ENCODE measurements at regions not wholly inside any gene's neighbourhood (a gene's known extent, or its start where the extent isn't known, plus 50 kb on each side); places are given as distances from the start of the nearest gene placed in this dataset.

DNA sequence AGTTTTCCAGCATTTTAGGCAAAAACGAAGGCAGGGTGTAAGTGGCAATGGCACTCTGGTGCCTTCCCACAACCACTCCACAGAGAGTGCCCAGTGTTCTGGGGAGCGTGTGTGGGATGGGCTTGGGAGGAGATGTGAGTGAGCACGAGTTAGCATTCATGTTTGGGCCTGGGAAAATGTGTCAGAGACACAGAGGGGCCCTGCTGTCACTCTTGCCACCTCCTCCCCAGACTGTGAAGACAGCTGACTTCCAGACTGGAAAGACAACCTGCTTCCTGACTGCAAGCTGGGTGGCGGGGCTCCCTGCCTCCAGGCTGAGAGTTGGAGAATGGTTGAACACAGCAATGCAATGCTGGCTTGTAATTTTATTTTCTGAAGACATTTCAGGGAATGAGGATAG, 454.5 kb upstream of the ZMIZ1 start:
- H3K27ac ChIP-seq (ENCODE audit: low read depth, low read length), result no peak overlapping the region
- no peak overlapping the region for H3K4me2 ChIP-seq (ENCODE audit: low read length)
- H4K20me1 ChIP-seq (ENCODE audit: insufficient read depth), result no peaks in the 10 kb centered on the region
- H3K27me3 ChIP-seq (ENCODE audit: insufficient read depth, low read length), result peaks cover 6% of the 10 kb centered on the region; the same call in 1 of the 2 replicates
- ATAC-seq (no peak), DNase-seq (ENCODE audit: low read depth, low spot score) (no peak)
- ChIA-PET RAD21 (ENCODE audit: low non-redundant PET in 1 of 2, low total read pairs in 2 of 2, uncharacterized antibody in 2 of 2, unreplicated experiment in 2 of 2) (no interaction called here), CTCF (no interaction called here), POLR2A (no interaction called here)
- no TSS peak for BruUV-seq (replicated peaks)
- H3K9ac ChIP-seq (ENCODE audit: low read length), result no peak overlapping the region
- no peaks in the 10 kb centered on the region for H3K4me1 ChIP-seq (ENCODE audit: control insufficient read depth in 1 of 2, insufficient read depth in 2 of 2, low read length in 2 of 2)
- no peaks in the 10 kb centered on the region for H3K79me2 ChIP-seq (ENCODE audit: insufficient read depth, low read length)
- H3K9me2 ChIP-seq (ENCODE audit: insufficient read depth), result no peaks in the 10 kb centered on the region
- TF ChIP-seq, protein P1, sequence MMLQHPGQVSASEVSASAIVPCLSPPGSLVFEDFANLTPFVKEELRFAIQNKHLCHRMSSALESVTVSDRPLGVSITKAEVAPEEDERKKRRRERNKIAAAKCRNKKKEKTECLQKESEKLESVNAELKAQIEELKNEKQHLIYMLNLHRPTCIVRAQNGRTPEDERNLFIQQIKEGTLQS (IDR thresholded peaks at IDR 0.05), result no peak
- TF ChIP-seq EZH2 (IDR thresholded peaks at IDR 0.05), result no peak
- no peak for TF ChIP-seq SIN3A (IDR thresholded peaks at IDR 0.05; ENCODE audit: low read depth)
- TF ChIP-seq, protein P2, sequence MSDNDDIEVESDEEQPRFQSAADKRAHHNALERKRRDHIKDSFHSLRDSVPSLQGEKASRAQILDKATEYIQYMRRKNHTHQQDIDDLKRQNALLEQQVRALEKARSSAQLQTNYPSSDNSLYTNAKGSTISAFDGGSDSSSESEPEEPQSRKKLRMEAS (IDR thresholded peaks at IDR 0.05), result no peak
- TF ChIP-seq, protein P3, sequence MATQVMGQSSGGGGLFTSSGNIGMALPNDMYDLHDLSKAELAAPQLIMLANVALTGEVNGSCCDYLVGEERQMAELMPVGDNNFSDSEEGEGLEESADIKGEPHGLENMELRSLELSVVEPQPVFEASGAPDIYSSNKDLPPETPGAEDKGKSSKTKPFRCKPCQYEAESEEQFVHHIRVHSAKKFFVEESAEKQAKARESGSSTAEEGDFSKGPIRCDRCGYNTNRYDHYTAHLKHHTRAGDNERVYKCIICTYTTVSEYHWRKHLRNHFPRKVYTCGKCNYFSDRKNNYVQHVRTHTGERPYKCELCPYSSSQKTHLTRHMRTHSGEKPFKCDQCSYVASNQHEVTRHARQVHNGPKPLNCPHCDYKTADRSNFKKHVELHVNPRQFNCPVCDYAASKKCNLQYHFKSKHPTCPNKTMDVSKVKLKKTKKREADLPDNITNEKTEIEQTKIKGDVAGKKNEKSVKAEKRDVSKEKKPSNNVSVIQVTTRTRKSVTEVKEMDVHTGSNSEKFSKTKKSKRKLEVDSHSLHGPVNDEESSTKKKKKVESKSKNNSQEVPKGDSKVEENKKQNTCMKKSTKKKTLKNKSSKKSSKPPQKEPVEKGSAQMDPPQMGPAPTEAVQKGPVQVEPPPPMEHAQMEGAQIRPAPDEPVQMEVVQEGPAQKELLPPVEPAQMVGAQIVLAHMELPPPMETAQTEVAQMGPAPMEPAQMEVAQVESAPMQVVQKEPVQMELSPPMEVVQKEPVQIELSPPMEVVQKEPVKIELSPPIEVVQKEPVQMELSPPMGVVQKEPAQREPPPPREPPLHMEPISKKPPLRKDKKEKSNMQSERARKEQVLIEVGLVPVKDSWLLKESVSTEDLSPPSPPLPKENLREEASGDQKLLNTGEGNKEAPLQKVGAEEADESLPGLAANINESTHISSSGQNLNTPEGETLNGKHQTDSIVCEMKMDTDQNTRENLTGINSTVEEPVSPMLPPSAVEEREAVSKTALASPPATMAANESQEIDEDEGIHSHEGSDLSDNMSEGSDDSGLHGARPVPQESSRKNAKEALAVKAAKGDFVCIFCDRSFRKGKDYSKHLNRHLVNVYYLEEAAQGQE (IDR thresholded peaks at IDR 0.05; ENCODE audit: low read depth), result no peak
- TF ChIP-seq, protein P4, sequence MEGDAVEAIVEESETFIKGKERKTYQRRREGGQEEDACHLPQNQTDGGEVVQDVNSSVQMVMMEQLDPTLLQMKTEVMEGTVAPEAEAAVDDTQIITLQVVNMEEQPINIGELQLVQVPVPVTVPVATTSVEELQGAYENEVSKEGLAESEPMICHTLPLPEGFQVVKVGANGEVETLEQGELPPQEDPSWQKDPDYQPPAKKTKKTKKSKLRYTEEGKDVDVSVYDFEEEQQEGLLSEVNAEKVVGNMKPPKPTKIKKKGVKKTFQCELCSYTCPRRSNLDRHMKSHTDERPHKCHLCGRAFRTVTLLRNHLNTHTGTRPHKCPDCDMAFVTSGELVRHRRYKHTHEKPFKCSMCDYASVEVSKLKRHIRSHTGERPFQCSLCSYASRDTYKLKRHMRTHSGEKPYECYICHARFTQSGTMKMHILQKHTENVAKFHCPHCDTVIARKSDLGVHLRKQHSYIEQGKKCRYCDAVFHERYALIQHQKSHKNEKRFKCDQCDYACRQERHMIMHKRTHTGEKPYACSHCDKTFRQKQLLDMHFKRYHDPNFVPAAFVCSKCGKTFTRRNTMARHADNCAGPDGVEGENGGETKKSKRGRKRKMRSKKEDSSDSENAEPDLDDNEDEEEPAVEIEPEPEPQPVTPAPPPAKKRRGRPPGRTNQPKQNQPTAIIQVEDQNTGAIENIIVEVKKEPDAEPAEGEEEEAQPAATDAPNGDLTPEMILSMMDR (IDR thresholded peaks at IDR 0.05 in 2 of 3, conservative IDR thresholded peaks at IDR 0.05 in 1 of 3; ENCODE audit: borderline replicate concordance in 1 of 3, insufficient read depth in 1 of 3, low read depth in 2 of 3, low read length in 2 of 3), result no peak
- no peak for TF ChIP-seq ZFX (IDR thresholded peaks at IDR 0.05)
- TF ChIP-seq POLR2AphosphoS5 (IDR thresholded peaks at IDR 0.05; ENCODE audit: low read depth, low read length), result no peak
- no peak for TF ChIP-seq SP1 (IDR thresholded peaks at IDR 0.05; ENCODE audit: low read depth)
- TF ChIP-seq CEBPB (IDR thresholded peaks at IDR 0.05; ENCODE audit: low read depth), result no peak
- TF ChIP-seq CBX3 (IDR thresholded peaks at IDR 0.05; ENCODE audit: low read depth), result no peak
- no peak for TF ChIP-seq EGR1 (IDR thresholded peaks at IDR 0.05; ENCODE audit: low read depth)
- no peak for TF ChIP-seq EZH2phosphoT487 (IDR thresholded peaks at IDR 0.05; ENCODE audit: borderline replicate concordance)
- TF ChIP-seq TCF7L2 (IDR thresholded peaks at IDR 0.05; ENCODE audit: borderline replicate concordance, extremely low read depth, insufficient read depth, insufficient read length), result no peak
- TF ChIP-seq, protein P5, sequence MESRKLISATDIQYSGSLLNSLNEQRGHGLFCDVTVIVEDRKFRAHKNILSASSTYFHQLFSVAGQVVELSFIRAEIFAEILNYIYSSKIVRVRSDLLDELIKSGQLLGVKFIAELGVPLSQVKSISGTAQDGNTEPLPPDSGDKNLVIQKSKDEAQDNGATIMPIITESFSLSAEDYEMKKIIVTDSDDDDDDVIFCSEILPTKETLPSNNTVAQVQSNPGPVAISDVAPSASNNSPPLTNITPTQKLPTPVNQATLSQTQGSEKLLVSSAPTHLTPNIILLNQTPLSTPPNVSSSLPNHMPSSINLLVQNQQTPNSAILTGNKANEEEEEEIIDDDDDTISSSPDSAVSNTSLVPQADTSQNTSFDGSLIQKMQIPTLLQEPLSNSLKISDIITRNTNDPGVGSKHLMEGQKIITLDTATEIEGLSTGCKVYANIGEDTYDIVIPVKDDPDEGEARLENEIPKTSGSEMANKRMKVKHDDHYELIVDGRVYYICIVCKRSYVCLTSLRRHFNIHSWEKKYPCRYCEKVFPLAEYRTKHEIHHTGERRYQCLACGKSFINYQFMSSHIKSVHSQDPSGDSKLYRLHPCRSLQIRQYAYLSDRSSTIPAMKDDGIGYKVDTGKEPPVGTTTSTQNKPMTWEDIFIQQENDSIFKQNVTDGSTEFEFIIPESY (IDR thresholded peaks at IDR 0.05; ENCODE audit: extremely low read depth, insufficient replicate concordance, low read length), result no peak
- no peak for TF ChIP-seq ZNF274 (IDR thresholded peaks at IDR 0.05; ENCODE audit: low read depth, low read length)
- TF ChIP-seq RAD21 (IDR thresholded peaks at IDR 0.05; ENCODE audit: low read depth), result no peak
- no peaks in the 10 kb centered on the region for H3K9me3 ChIP-seq (ENCODE audit: control insufficient read depth in 1 of 2, insufficient read depth in 1 of 2, low read depth in 1 of 2, low read length in 2 of 2)
- H3K4me3 ChIP-seq (replicated peaks in 1 of 2; ENCODE audit: low read depth in 1 of 2, low read length in 2 of 2), result no peak overlapping the region
- intact Hi-C loops (cut with micrococcal nuclease), result no loop called here
- no peak overlapping the region for H2AFZ ChIP-seq (ENCODE audit: low read depth, low read length, poor library complexity, severe bottlenecking)
- H3K36me3 ChIP-seq (ENCODE audit: control insufficient read depth in 1 of 2, insufficient read depth in 2 of 2, low read length in 2 of 2), result no peaks in the 10 kb centered on the region

Data from HCT116 (cell line).